GM12878 (cell line): ENCODE measurements at regions not wholly inside any gene's neighbourhood (a gene's known extent, or its start where the extent isn't known, plus 50 kb on each side); places are given as distances from the start of the nearest gene placed in this dataset.
"Not testable (repeated sequence)": the region's sequence is repeated elsewhere in the genome, so short reads cannot be mapped to it uniquely, and the experiment has no call there.

Experiments used
- ATAC-seq: fragments of 200-7000 bp; cut with Tn5 transposase; 3 replicates; pipeline ENCODE4 v1.9.1; 2020; ENCODE audit warnings: mild to moderate bottlenecking, moderate library complexity
- BruUV-seq: library from RNA; stranded (reverse); fragments of 400-500 nt; replicated peaks from 2 replicates; lab custom pipeline; 2021; lab: Mats Ljungman, UMichigan
- CTCF ChIA-PET: fragments of 300-600 bp; sonication (Branson Sonifier 250); formaldehyde crosslinking; extraction: SDS; loops from one replicate; lab custom pipeline; 2021; ENCODE audit warnings: inconsistent platforms; lab: Yijun Ruan, JAX
- POLR2A ChIA-PET: fragments of 350-600 bp; formaldehyde crosslinking; extraction: SDS; loops from one replicate; lab custom pipeline; 2021; ENCODE audit warnings: inconsistent platforms; lab: Charles Lee
- RAD21 ChIA-PET: fragments of 300-600 bp; sonication (Branson Sonifier 250); formaldehyde crosslinking; loops from one replicate; lab custom pipeline; 2023; ENCODE audit warnings: antibody characterized with exemption; ENCODE audit not compliant: unreplicated experiment; lab: Charles Lee
- SMC1A ChIA-PET: fragments of 300-600 bp; sonication (Branson Sonifier 250); formaldehyde crosslinking; loops from one replicate; lab custom pipeline; 2023; ENCODE audit not compliant: unreplicated experiment, uncharacterized antibody; lab: Charles Lee
- DNase-seq: peaks from one replicate; pipeline ENCODE4 v3.0.0-alpha.2; 2011; ENCODE audit warnings: low read depth, low spot score
- FAIRE-seq: peaks from 3 replicates; lab custom pipeline; 2011; peaks lifted over from hg19 to GRCh38; lab: Jason Lieb, UNC
- H2AFZ ChIP-seq: 2 replicates; pipeline ENCODE4 v1.6.0; 2011; ENCODE audit warnings: low read depth, low read length, control low read depth; ENCODE audit not compliant: control insufficient read depth
- H3K27ac ChIP-seq: 2 replicates; pipeline ENCODE4 v1.5.1; 2011; ENCODE audit warnings: control low read depth; ENCODE audit not compliant: control insufficient read depth, insufficient read depth
- H3K27me3 ChIP-seq, 2 experiments: replicated peaks in 1 of 2; 2 replicates each; pipeline versions ENCODE4 v1.6.0 to v1.6.1; 2011; ENCODE audit warnings: low read length in 1 of 2; ENCODE audit not compliant: control insufficient read depth in 2 of 2, insufficient read depth in 2 of 2
- H3K36me3 ChIP-seq, 2 experiments: 2 replicates each; pipeline ENCODE4 v1.5.1; 2011; ENCODE audit warnings: low read length in 1 of 2; ENCODE audit not compliant: control insufficient read depth in 2 of 2, insufficient read depth in 2 of 2
- H3K4me1 ChIP-seq: 2 replicates; pipeline ENCODE4 v1.6.1; 2011; ENCODE audit warnings: mild to moderate bottlenecking, low read length, moderate library complexity, mixed read lengths; ENCODE audit not compliant: control insufficient read depth, insufficient read depth
- H3K4me2 ChIP-seq: 2 replicates; pipeline ENCODE4 v1.6.0; 2011; ENCODE audit warnings: control low read depth; ENCODE audit not compliant: control insufficient read depth, insufficient read depth
- H3K4me3 ChIP-seq: fragments of 200-600 bp; sonication (generic); 2 replicates; pipeline ENCODE4 v1.5.1; 2016
- H3K79me2 ChIP-seq: 2 replicates; pipeline ENCODE4 v1.6.0; 2011; ENCODE audit warnings: low read length; ENCODE audit not compliant: control insufficient read depth, insufficient read depth
- H3K9ac ChIP-seq: 2 replicates; pipeline ENCODE4 v1.8.0; 2011; ENCODE audit warnings: low read length, control low read depth, mixed read lengths; ENCODE audit not compliant: control insufficient read depth, insufficient read depth
- H3K9me3 ChIP-seq: replicated peaks from 3 replicates; pipeline ENCODE4 v1.5.1; 2011; ENCODE audit warnings: mild to moderate bottlenecking, low read length; ENCODE audit not compliant: control insufficient read depth, insufficient read depth
- H4K20me1 ChIP-seq: 2 replicates; pipeline ENCODE4 v1.6.0; 2011; ENCODE audit not compliant: control insufficient read depth, insufficient read depth
- WGBS: methylation state at CpG from one replicate; pipeline ENCODE4 v1.1.6; 2016; ENCODE audit warnings: low lambda C conversion rate; ENCODE audit not compliant: insufficient replicate concordance, insufficient coverage; ENCODE audit errors: missing lambda C conversion rate; 5-methylcytosine and 5-hydroxymethylcytosine counted together
- in situ Hi-C: fragments of 300-500 bp; cut with MboI; formaldehyde crosslinking; loops from 9 replicates; pipeline ENCODE4 v1.14.3; 2018; ENCODE audit warnings: mixed read lengths
- intact Hi-C: fragments of 100-400 bp; cut with micrococcal nuclease; formaldehyde crosslinking; loops from one replicate; pipeline ENCODE4 v1.14.2; 2022; ENCODE audit not compliant: unreplicated experiment

GRCh38 chr16:31990980-31991379 is 117.4 kb downstream of the ZNF267 start:
- BruUV-seq, H3K4me2 ChIP-seq, H3K4me1 ChIP-seq, H4K20me1 ChIP-seq, in situ Hi-C loops, ATAC-seq, H3K27me3 ChIP-seq, H2AFZ ChIP-seq, H3K36me3 ChIP-seq, DNase-seq, FAIRE-seq, CTCF ChIA-PET, intact Hi-C loops, H3K79me2 ChIP-seq, H3K9me3 ChIP-seq, H3K4me3 ChIP-seq, RAD21 ChIA-PET, H3K9ac ChIP-seq, SMC1A ChIA-PET, H3K27ac ChIP-seq, POLR2A ChIA-PET: not testable (repeated sequence)
- WGBS: 53% methylated on average over 8 of the region's 8 CpGs

DNA sequence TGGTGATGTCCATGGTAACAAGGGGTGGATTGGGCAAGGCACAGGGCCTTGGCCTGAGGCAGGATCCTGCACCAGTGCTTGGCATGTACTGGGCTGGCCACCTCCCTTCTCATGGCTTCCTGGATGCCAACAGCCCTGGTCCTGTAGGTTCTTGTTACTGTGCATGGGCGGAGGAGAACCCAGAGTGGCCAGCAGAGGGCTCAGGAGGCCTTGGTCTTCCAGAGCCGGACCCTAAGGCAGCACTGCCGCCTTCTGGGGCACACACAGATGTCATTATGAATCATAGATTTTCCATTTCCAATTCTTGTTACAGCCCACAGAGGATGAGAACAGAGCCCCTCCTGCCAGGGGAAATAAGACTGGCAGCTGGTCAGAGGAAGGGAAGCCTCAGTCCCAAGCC is 122.7 kb downstream of the ZNF267 start:
- H3K9ac ChIP-seq, DNase-seq, ATAC-seq, CTCF ChIA-PET, H3K4me1 ChIP-seq, in situ Hi-C loops, H3K4me3 ChIP-seq, H3K79me2 ChIP-seq, POLR2A ChIA-PET, H2AFZ ChIP-seq, H3K36me3 ChIP-seq, H3K27me3 ChIP-seq, H3K9me3 ChIP-seq, RAD21 ChIA-PET, H4K20me1 ChIP-seq, H3K27ac ChIP-seq, BruUV-seq, SMC1A ChIA-PET, FAIRE-seq, H3K4me2 ChIP-seq, intact Hi-C loops: not testable (repeated sequence)
- WGBS: 3% methylated on average over 3 of the region's 3 CpGs

DNA sequence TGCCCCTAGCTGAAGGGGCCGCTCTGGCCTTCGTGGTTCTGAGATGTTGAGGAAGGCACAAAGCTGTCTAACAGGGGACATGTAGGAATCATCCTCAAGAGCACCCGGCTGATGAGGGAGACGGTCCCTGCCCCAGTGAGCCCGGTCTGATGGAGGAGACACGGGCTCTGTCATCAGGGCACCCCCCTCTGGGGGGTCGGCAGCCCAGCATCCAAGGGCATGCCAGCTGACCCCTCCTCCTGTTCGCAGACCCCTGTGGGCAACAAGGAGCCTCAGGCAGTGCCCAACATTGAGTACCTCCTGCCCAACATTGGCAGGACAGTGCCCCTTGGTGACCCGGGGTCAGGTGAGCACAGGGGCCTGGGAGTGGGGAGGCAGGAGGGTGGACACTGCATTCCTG is 128.9 kb downstream of the ZNF267 start:
- intact Hi-C loops, H3K4me2 ChIP-seq, H2AFZ ChIP-seq, CTCF ChIA-PET, H3K4me3 ChIP-seq, in situ Hi-C loops, H3K9me3 ChIP-seq, FAIRE-seq, H3K4me1 ChIP-seq, H4K20me1 ChIP-seq, H3K36me3 ChIP-seq, H3K27ac ChIP-seq, H3K79me2 ChIP-seq, RAD21 ChIA-PET, H3K9ac ChIP-seq, ATAC-seq, H3K27me3 ChIP-seq, BruUV-seq, DNase-seq, POLR2A ChIA-PET: not testable (repeated sequence)
- SMC1A ChIA-PET: interaction anchor here (0.6 kb wide), 1 partner anchor 17 kb away, joined by 3 read pairs; no protein-coding TSS in a partner anchor
- WGBS: 26% methylated on average over 9 of the region's 9 CpGs

GRCh38 chr16:32003819-32004218 is 130.2 kb downstream of the ZNF267 start:
- RAD21 ChIA-PET, intact Hi-C loops: not testable (repeated sequence)

More at GRCh38 chr16:32003819-32004218, 130.2 kb downstream of the ZNF267 start:
- CTCF ChIA-PET, H3K4me2 ChIP-seq, H3K27me3 ChIP-seq, DNase-seq, H3K4me3 ChIP-seq, H2AFZ ChIP-seq, in situ Hi-C loops, FAIRE-seq, H3K9me3 ChIP-seq, H3K4me1 ChIP-seq, H3K79me2 ChIP-seq, H3K9ac ChIP-seq, H3K36me3 ChIP-seq, SMC1A ChIA-PET, ATAC-seq, H3K27ac ChIP-seq, H4K20me1 ChIP-seq, POLR2A ChIA-PET, BruUV-seq: not testable (repeated sequence)
- WGBS: 85% methylated on average over 5 of the region's 7 CpGs
